ENCODE measurements at regions not wholly inside any gene's neighbourhood (a gene's known extent, or its start where the extent isn't known, plus 50 kb on each side); places are given as distances from the start of the nearest gene placed in this dataset.

GRCh38 chr12:118690506-118690905 is 290.8 kb upstream of the SRRM4 start:
- no peak for TF ChIP-seq CTCF (IDR thresholded peaks at IDR 0.05; ENCODE audit: low read depth, low read length)
- DNase-seq (ENCODE audit: extremely low read depth, low read depth), result no peak

- TF ChIP-seq CTCF (IDR thresholded peaks at IDR 0.05; ENCODE audit: low read depth, low read length), result no peak
- no peak for DNase-seq (ENCODE audit: extremely low read depth, low read depth)
Measured at GRCh38 chr12:118694128-118694775, 287.1 kb upstream of the SRRM4 start.

DNA sequence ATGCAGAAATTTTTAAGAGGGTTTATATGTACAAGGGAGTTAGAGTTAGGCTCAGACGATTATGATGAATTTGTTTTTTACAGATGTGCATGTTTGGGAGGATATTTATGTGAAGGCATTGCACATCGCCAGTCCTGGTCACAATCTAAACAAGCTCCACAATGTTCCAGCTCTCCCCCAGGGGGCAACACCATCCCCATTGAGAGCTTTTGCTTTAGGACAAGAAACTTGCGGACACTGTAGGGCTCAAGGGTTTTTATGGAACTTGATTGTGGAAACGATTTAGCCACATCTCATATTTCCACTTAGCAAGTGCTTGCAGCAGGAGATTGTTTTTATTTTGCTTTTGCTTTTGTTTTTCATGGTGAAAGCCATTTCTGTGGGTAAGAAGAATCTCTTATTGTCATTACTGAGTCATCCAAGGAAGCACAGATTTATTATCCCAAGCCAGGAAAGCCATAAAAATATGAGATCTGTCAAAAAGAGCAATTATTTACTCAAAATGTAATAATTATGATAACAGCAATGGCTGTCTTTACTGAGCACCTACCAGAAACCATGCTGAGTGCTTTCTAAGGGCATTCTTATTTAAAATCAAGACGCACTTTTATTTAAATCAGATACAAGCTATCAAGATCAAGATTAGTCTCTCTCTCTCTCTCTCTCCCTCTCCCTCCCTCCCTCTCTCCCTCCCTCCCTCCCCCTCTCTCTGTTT is 276.7 kb upstream of the SRRM4 start:
- no peak for TF ChIP-seq CTCF (IDR thresholded peaks at IDR 0.05; ENCODE audit: low read depth, low read length)
- DNase-seq (ENCODE audit: extremely low read depth, low read depth), result no peak

DNA sequence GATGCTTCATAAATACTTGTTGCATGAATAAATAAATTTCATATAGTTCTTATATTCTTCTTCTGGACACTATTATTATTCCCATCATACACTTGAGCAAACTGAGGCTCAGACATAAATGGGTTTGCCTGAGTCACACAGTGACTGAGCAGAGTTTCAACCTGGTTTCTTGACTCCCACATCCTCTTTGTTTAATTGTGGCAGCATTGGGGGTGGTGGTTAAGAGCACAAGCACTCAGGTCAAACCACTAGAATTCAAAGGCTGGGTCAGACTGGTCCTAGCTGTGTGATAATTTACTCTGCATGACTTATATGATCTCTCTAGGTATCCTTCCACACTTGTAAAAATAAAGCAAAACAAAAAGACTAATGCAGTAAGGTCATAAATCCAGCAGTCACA is 274.9 kb upstream of the SRRM4 start:
- TF ChIP-seq CTCF (IDR thresholded peaks at IDR 0.05; ENCODE audit: low read depth, low read length), result no peak
- DNase-seq (ENCODE audit: extremely low read depth, low read depth), result no peak

DNA sequence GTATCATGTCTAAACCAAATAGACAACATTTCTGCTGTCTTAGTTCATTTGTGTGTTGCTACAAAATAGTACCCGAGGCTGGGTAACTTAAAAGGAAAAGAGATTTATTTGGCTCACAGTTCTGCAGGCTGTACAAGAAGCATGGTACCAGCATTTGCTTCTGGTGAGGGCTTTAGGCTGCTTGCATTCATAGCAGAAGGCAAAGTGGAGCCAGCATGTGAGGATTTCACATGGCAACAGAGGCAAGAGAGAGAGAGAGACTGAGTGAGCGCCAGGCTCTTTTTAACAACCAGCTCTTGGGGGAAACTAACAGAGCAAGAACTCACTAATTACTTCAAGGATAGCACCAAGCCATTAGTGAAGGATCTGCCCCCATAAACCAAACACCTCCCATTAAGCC is 271.4 kb upstream of the SRRM4 start:
- DNase-seq (ENCODE audit: extremely low read depth, low read depth), result no peak
- TF ChIP-seq CTCF (IDR thresholded peaks at IDR 0.05; ENCODE audit: low read depth, low read length), result no peak

GRCh38 chr12:118711185-118711584 is 270.2 kb upstream of the SRRM4 start:
- no peak for DNase-seq (ENCODE audit: extremely low read depth, low read depth)
- no peak for TF ChIP-seq CTCF (IDR thresholded peaks at IDR 0.05; ENCODE audit: low read depth, low read length)

DNA sequence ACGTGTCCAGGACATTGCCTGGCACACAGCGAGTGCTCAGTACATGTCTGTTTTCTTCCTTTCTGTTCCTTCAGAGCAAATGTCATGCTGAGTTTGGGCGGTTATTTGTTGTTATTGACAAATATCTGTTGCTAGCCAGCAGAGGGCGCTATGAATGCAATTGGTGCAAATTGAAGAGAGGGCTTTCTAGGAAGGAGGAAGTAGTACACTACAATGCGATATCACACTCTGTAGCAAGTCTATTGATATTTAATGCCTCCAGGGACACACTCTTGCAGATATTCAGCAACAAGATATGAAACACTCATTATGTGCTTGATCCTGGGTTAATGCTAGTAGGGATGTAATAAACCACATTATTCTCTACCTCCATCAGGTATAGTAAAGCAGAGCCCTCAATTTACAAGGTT is 267.3 kb upstream of the SRRM4 start:
- DNase-seq (ENCODE audit: extremely low read depth, low read depth), result no peak
- TF ChIP-seq CTCF (IDR thresholded peaks at IDR 0.05; ENCODE audit: low read depth, low read length), result no peak

Data from AG09319 (cell line).